HS-5 (cell line): ENCODE measurements at regions not wholly inside any gene's neighbourhood (a gene's known extent, or its start where the extent isn't known, plus 50 kb on each side); places are given as distances from the start of the nearest gene placed in this dataset.
A peak's percentile ranks its signal among the peaks of the same experiment; 100 is the strongest.

Experiments used
- DNase-seq: peaks from one replicate; pipeline ENCODE4 v3.0.0-alpha.2; 2012; ENCODE audit warnings: low read depth

GRCh38 chr2:221831051-221831450 lies 258.9 kb upstream of the EPHA4 start:
- DNase-seq, result no peak

- DNase-seq, result peak; percentile 22
These were observed 250.3 kb upstream of the EPHA4 start for GRCh38 chr2:221822416-221822815.

DNA sequence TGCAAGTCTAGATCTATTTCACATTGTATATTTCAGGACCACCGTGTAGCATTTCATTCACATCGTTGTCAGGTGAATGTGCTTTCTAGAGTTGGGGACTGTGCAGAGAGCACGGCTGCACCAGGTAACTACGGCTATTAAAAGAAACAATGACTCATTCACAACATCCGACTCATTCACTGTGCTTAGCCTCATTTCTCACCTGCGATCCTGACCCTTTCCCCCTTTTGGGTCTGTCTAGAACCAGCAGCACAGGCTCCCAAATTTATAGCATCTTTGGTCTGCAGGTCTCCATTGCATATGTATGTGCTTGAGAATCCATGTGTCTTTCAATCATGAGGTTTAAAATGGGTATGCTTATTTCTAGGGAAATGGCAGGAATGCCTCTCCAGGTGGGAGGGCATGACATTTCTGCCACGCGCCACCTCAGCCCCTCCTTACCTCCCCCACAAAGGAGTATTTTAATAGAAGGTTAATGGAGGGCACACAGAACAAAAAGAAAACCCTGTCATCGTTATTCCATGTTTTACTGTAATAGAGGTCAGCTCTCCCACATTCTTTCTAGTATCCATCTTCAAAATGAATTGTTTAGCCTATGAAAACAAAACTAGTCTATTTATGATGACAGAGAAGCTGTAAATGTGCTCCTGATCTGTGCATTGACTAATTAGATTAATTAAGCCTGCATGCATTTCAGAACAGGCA lies 246.7 kb upstream of the EPHA4 start:
- DNase-seq, result no peak

- DNase-seq, result no peak
These were observed 245.8 kb upstream of the EPHA4 start for GRCh38 chr2:221817878-221818277.

GRCh38 chr2:221817052-221817451 lies 244.9 kb upstream of the EPHA4 start:
- DNase-seq, result peak; percentile 28

- DNase-seq, result no peak
These were observed 244.5 kb upstream of the EPHA4 start for GRCh38 chr2:221816566-221816965.

- no peak for DNase-seq
These were observed 238.5 kb upstream of the EPHA4 start for GRCh38 chr2:221810650-221811049.

GRCh38 chr2:221810245-221810644 lies 238.1 kb upstream of the EPHA4 start:
- DNase-seq, result no peak

GRCh38 chr2:221808488-221808887 lies 236.4 kb upstream of the EPHA4 start:
- no peak for DNase-seq

DNA sequence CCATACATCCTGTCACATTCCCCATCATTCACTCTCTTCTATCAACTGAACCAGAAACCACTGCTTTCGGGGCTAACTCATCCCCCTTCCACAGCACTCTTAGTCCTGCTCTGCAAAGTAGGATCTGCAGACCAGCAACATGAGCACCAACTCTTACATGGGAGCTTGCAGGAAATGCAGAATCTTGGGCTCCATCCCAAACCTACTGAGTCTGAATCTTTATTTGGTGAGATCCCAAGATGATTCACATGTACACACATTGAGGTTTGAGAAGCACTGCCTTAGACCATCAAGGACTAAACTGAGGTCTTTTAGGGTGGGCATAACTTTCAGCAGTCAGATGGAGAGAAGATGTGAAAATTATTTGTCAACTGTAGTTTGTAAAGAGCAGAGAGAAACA lies 235.6 kb upstream of the EPHA4 start:
- DNase-seq, result no peak

DNA sequence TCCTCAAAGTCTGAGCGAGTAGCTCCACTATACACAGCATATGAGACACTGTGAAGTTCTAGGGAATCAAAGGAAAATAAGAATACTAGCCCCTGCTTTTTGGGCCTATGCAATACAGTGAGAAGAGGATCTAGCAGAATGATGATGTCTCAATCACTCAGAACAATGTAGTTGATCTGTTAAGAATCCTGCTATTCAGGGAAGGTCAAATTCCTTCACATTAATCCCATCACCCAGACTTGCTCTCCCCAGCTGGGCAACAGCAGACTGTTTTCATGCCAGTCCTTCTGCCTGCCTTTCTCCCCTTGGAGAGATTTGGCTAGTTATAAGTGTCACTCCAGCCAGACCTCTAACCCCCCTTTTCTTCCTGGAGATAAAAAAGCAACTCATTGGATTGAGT lies 230.0 kb upstream of the EPHA4 start:
- DNase-seq, result no peak

DNA sequence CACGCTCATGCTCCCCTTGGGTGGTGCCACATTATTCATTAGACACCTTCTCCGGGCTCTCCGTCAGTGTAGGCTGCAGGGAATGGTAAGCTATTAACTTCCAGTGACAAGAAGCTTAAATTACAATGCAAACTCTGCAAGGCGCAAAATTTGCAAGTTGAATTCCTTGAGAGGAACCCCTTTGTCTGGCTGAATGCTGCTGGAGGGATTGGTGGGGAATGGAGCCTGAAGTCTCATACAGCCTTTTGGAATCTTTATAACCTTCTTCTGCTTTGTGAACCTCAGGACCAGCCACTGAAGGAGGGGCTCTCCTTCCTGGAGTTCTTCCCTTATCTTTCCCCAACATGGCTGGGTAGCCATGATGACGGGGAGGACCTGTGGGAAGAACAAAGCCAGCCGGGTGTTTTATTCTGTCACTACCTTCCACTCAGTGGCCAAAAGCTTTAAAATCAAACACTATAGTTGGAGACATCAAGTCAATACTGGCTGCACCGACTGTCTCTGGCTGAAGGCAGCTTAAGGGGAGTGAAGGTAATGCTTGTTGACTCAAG lies 220.9 kb upstream of the EPHA4 start:
- DNase-seq, result no peak

DNA sequence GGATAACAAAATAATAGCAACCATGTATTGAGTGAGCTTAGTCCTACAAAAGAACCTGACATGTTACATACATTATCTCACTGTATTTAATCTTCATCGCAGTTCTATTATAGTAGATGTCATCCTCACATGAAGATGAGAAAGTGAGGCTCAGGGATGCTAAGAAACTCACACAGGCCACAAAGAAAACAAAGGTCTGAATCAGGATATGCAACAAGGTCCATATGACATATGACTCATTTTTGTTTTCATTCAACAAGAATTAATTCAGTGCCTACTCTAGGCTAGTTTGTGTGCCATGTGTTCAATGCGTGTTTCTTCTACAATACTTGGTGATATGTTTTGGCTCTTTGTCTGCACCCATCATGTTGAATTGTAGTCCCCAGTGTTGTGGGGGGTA lies 219.7 kb upstream of the EPHA4 start:
- DNase-seq, result peak; percentile 4

GRCh38 chr2:221787561-221787960 lies 215.5 kb upstream of the EPHA4 start:
- DNase-seq, result no peak

DNA sequence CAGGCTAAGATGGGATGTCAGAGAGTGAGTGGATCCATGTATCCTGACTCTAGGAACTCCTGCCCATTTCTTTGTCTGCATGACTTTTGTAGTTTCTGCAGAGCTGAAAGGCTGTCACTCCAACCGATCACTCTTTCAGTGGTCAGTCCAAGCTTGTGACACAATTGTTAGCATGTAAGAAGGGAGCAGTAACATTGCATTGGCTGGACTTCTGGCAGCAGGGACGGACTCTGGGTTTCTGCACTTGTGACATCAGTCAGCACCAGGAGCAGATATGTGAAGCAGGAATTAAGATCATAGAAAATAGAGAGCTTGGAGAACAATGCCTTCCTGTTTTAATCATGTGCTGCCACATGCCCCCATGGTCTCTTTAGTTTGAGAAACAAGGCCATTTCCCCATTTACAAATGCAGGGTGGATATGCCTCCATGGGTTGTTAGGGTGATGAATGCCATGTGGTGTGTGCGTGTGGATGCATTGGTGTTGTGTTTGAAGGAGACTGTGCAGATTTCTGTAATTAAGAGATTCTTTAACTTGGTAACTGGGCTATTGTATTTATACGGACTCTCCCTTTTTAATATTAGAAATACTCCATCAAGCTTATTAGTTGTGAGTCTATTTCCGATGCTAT lies 214.3 kb upstream of the EPHA4 start:
- DNase-seq, result no peak

DNA sequence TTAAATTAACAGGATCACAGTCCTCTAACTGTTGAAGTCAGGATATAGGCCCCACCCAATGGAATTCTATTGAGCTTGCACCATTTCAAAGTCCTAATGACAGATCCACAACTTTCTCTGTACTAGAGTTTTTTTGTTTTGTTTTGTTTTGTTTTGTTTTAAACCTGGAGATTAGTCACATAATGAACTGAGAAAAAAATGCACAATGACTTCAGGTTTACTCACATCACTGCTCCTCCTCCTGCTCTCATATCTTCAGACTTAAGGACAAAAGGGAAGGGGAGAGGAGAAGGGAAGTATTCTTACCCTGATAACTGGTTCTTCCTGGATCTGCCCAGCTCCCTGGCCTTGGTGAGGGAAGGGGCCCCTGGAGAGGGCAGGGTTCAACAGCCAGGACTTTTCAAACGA lies 208.2 kb upstream of the EPHA4 start:
- peak; percentile 14 for DNase-seq

DNA sequence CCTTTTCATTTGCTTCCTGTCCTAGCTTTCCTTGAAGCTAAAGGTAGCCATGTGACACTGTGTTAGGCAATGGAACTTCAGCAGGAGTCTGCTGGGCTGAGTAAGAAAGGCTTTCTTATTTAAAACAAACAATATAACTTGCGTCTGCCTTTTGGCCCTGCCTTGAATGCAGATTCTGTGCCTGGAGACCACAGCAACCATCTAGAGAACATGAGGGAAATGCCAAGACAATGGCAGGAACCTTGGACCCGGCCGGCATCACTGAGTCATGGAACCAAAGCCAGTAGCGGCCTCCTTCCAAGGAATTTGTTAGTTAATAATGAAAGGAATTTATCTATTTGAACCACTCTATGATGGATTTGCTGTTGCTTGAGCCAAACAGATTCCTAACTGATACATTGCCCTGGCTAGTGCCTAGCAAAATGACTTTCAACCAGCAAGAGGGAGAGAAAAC lies 207.5 kb upstream of the EPHA4 start:
- DNase-seq, result peak; percentile 14

DNA sequence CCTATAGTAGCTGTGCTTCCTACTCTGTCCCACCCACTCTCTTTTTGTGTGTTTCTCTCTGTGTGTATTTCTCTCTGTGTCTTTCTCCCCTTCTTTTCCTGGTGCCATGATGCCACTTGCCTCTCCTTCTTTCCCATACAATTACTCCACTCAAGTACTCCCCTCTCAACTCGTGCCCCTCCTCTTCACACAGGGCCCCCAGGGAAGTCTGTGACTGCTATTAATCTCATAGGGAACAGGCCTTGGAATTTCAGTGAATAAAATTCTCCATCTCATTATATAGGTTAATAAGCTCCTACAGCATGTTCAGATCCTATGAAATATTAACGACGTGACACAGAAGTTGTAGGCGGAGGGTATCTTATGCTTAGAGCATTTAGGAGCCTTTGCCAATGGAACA lies 205.9 kb upstream of the EPHA4 start:
- no peak for DNase-seq

DNA sequence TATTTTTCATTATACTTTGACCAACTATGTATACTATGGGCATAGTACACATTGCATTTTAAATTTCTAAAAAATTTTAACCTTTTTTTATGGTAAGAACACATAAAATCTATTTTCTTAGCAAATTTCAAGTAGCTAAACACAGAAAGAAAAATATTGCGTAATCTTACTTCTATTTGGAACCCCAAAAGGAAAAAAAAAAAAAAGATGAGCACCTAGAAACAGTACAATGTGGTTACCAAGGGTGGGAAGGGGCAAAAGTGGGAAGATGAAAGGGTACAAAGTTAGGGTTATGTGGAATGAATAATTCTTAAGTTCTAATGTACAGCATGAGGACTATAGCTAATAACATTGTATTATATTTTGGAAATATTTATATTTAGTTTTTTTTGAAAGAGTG lies 205.0 kb upstream of the EPHA4 start:
- no peak for DNase-seq

DNA sequence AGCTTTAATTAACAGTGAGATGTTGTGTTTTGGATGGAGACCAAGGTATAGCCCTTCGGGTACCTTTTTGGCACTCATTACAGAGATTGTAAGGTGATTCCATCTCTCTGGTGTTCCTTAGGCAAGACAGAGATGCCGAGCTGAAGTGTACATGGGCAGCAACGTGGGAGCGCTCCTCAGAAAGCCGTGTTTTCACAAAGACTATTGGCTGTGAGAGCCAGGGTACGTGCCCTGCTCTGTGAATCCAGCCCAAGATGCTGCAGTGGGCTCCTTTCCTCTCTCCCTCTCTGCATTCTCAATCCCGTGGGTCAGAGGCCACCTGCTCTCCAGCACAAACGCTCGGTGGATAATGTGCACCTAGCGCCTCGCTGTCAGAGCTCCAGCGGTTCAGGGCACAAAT lies 203.0 kb upstream of the EPHA4 start:
- DNase-seq, result no peak

GRCh38 chr2:221774136-221774535 lies 202.0 kb upstream of the EPHA4 start:
- DNase-seq, result no peak

- DNase-seq, result no peak
These were observed 199.2 kb upstream of the EPHA4 start for GRCh38 chr2:221771297-221771696.

- peak; percentile 2 for DNase-seq
These were observed 195.3 kb upstream of the EPHA4 start for GRCh38 chr2:221767106-221768012.
